Ishikawa (cell line): ENCODE measurements at regions not wholly inside any gene's neighbourhood (a gene's known extent, or its start where the extent isn't known, plus 50 kb on each side); places are given as distances from the start of the nearest gene placed in this dataset.

Source experiments
- CEBPB ChIP-seq: IDR thresholded peaks from 2 replicates; pipeline ENCODE4 v1.6.1; 2012
- CREB1 ChIP-seq: IDR thresholded peaks from 2 replicates; pipeline ENCODE4 v1.6.1; 2012; ENCODE audit warnings: low read depth
- EGR1 ChIP-seq: IDR thresholded peaks from 2 replicates; pipeline ENCODE4 v1.6.1; 2012
- EP300 ChIP-seq: IDR thresholded peaks from 2 replicates; pipeline ENCODE4 v1.6.1; 2012; ENCODE audit warnings: borderline replicate concordance
- FOXM1 ChIP-seq: IDR thresholded peaks from 2 replicates; pipeline ENCODE4 v1.6.1; 2012; ENCODE audit warnings: low read depth, borderline replicate concordance
- MAX ChIP-seq: IDR thresholded peaks from 2 replicates; pipeline ENCODE4 v1.6.1; 2012
- NFIC ChIP-seq: IDR thresholded peaks from 2 replicates; pipeline ENCODE4 v1.6.1; 2012
- RAD21 ChIP-seq: IDR thresholded peaks from 2 replicates; pipeline ENCODE4 v1.6.1; 2012; ENCODE audit warnings: low read depth
- TAF1 ChIP-seq: IDR thresholded peaks from 2 replicates; pipeline ENCODE4 v1.6.1; 2012; ENCODE audit warnings: low read depth, mild to moderate bottlenecking
- TCF12 ChIP-seq: IDR thresholded peaks from 2 replicates; pipeline ENCODE4 v1.6.1; 2012; ENCODE audit warnings: low read depth
- TEAD4 ChIP-seq: IDR thresholded peaks from 2 replicates; pipeline ENCODE4 v1.6.1; 2012
- YY1 ChIP-seq: IDR thresholded peaks from 2 replicates; pipeline ENCODE4 v1.6.1; 2012; ENCODE audit warnings: low read depth
- ZBTB7A ChIP-seq: IDR thresholded peaks from 2 replicates; pipeline ENCODE4 v1.6.1; 2012; ENCODE audit warnings: low read depth
- TF ChIP-seq, protein P1 (sequence below): IDR thresholded peaks from 2 replicates; pipeline ENCODE4 v1.6.1; 2012
- TF ChIP-seq, protein P2 (sequence below): IDR thresholded peaks from 2 replicates; pipeline ENCODE4 v1.6.1; 2012; ENCODE audit warnings: low read depth, mild to moderate bottlenecking

DNA sequence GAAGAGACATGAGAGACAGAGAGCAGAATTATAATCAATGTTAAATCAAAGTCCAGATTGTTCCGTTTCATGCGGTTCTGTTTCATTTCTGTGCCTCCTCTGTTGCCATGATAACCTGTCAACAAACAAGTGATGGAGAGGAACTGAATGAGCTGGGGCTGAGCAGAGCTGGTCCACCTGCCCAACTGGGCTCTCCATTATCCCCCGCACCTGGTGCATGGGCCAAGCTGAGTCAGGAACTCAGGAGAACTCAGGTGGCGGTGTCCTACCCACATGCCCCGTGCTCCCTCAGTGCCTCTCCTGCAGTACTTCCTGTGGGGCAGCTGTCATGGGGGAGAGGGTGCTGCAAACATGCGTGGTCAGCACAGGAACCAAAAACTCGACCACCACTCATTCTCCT lies 178.8 kb downstream of the TTC32 start:
- TF ChIP-seq TEAD4: no peak
- no peak for TF ChIP-seq EP300
- no peak for TF ChIP-seq NFIC
- TF ChIP-seq RAD21: no peak

GRCh38 chr2:19722531-19722971 lies 179.2 kb downstream of the TTC32 start:
- no peak for TF ChIP-seq FOXM1
- no peak for TF ChIP-seq TCF12
- TF ChIP-seq CREB1: no peak
- no peak for TF ChIP-seq CEBPB
- TF ChIP-seq, protein P1, sequence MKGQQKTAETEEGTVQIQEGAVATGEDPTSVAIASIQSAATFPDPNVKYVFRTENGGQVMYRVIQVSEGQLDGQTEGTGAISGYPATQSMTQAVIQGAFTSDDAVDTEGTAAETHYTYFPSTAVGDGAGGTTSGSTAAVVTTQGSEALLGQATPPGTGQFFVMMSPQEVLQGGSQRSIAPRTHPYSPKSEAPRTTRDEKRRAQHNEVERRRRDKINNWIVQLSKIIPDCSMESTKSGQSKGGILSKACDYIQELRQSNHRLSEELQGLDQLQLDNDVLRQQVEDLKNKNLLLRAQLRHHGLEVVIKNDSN: no peak
- no peak for TF ChIP-seq EGR1
- no peak for TF ChIP-seq YY1
- no peak for TF ChIP-seq MAX
- TF ChIP-seq, protein P2, sequence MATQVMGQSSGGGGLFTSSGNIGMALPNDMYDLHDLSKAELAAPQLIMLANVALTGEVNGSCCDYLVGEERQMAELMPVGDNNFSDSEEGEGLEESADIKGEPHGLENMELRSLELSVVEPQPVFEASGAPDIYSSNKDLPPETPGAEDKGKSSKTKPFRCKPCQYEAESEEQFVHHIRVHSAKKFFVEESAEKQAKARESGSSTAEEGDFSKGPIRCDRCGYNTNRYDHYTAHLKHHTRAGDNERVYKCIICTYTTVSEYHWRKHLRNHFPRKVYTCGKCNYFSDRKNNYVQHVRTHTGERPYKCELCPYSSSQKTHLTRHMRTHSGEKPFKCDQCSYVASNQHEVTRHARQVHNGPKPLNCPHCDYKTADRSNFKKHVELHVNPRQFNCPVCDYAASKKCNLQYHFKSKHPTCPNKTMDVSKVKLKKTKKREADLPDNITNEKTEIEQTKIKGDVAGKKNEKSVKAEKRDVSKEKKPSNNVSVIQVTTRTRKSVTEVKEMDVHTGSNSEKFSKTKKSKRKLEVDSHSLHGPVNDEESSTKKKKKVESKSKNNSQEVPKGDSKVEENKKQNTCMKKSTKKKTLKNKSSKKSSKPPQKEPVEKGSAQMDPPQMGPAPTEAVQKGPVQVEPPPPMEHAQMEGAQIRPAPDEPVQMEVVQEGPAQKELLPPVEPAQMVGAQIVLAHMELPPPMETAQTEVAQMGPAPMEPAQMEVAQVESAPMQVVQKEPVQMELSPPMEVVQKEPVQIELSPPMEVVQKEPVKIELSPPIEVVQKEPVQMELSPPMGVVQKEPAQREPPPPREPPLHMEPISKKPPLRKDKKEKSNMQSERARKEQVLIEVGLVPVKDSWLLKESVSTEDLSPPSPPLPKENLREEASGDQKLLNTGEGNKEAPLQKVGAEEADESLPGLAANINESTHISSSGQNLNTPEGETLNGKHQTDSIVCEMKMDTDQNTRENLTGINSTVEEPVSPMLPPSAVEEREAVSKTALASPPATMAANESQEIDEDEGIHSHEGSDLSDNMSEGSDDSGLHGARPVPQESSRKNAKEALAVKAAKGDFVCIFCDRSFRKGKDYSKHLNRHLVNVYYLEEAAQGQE: no peak
- no peak for TF ChIP-seq RAD21
- TF ChIP-seq EP300: no peak
- TF ChIP-seq TEAD4: no peak
- no peak for TF ChIP-seq NFIC
- TF ChIP-seq TAF1: no peak
- no peak for TF ChIP-seq ZBTB7A

DNA sequence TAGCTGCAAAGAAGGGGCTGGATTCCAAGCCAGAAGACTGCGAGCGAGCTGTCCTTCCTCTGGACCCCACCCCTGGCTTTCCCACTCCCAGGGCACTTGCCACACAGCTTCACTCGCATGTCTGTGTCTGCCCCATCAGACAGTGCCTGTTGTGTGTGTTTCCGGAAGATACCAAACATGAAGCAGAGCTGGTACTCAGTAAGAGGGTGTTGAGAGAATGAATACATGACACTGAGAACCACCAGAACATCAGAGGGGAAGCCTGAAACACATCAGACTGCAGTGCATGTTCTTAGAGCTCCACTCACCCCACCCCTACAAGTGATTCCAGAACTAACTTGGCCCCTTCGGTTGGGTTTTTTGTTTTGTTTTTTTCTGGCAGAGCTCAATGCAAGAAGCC lies 181.5 kb downstream of the TTC32 start:
- TF ChIP-seq ZBTB7A: no peak
- TF ChIP-seq, protein P1: no peak
- no peak for TF ChIP-seq EGR1
- TF ChIP-seq TCF12: no peak
- TF ChIP-seq NFIC: no peak
- TF ChIP-seq, protein P2: no peak
- no peak for TF ChIP-seq FOXM1
- no peak for TF ChIP-seq CEBPB
- TF ChIP-seq EP300: no peak
- TF ChIP-seq TAF1: no peak
- no peak for TF ChIP-seq MAX
- TF ChIP-seq RAD21: no peak
- no peak for TF ChIP-seq YY1
- no peak for TF ChIP-seq CREB1
- no peak for TF ChIP-seq TEAD4

- TF ChIP-seq YY1 (no peak), ZBTB7A (no peak), EGR1 (no peak), RAD21 (no peak), TAF1 (no peak)
- TF ChIP-seq, protein P1: no peak
These were observed 182.2 kb downstream of the TTC32 start for GRCh38 chr2:19719540-19719939.

GRCh38 chr2:19717446-19717845 lies 184.3 kb downstream of the TTC32 start:
- TF ChIP-seq YY1 (no peak), MAX (no peak), FOXM1 (no peak), TAF1 (no peak), TCF12 (no peak), EGR1 (no peak), NFIC (no peak)
- TF ChIP-seq, protein P2: no peak
